Fibroblast of the conjunctiva (primary cell): ENCODE measurements at regions not wholly inside any gene's neighbourhood (a gene's known extent, or its start where the extent isn't known, plus 50 kb on each side); places are given as distances from the start of the nearest gene placed in this dataset.

Source experiments
- DNase-seq: peaks from one replicate; pipeline ENCODE4 v3.0.0-alpha.2; 2010; ENCODE audit warnings: low read depth

- no peak for DNase-seq
These were observed 692.3 kb downstream of the DSC3 start for GRCh38 chr18:30350263-30350662.

GRCh38 chr18:30343090-30343489 is 699.5 kb downstream of the DSC3 start:
- DNase-seq, result no peak

- no peak for DNase-seq
These were observed 699.9 kb downstream of the DSC3 start for GRCh38 chr18:30342675-30343074.

- DNase-seq, result no peak
These were observed 707.8 kb downstream of the DSC3 start for GRCh38 chr18:30334781-30335180.

- no peak for DNase-seq
These were observed 709.2 kb downstream of the DSC3 start for GRCh38 chr18:30333310-30333709.

GRCh38 chr18:30328839-30329238 is 713.7 kb downstream of the DSC3 start:
- DNase-seq, result no peak

- no peak for DNase-seq
These were observed 740.4 kb downstream of the DSC3 start for GRCh38 chr18:30302181-30302580.

- no peak for DNase-seq
These were observed 743.8 kb downstream of the DSC3 start for GRCh38 chr18:30298769-30299168.

- no peak for DNase-seq
These were observed 753.7 kb downstream of the DSC3 start for GRCh38 chr18:30288662-30289414.

- peak; percentile 8 for DNase-seq
These were observed 761.6 kb downstream of the DSC3 start for GRCh38 chr18:30280861-30281470.

GRCh38 chr18:30280186-30280585 is 762.4 kb downstream of the DSC3 start:
- no peak for DNase-seq

- no peak for DNase-seq
These were observed 764.9 kb downstream of the DSC3 start for GRCh38 chr18:30277676-30278075.

- DNase-seq, result no peak
These were observed 770.8 kb downstream of the DSC3 start for GRCh38 chr18:30271716-30272115.

- no peak for DNase-seq
These were observed 777.4 kb downstream of the DSC3 start for GRCh38 chr18:30265190-30265589.

GRCh38 chr18:30254331-30254730 is 788.2 kb downstream of the DSC3 start:
- no peak for DNase-seq

GRCh38 chr18:30248056-30248455 is 794.5 kb downstream of the DSC3 start:
- DNase-seq, result no peak

GRCh38 chr18:30245766-30246455 is 796.6 kb downstream of the DSC3 start:
- no peak for DNase-seq

GRCh38 chr18:30234755-30235154 is 807.8 kb downstream of the DSC3 start:
- no peak for DNase-seq

- DNase-seq, result no peak
These were observed 831.4 kb downstream of the DSC3 start for GRCh38 chr18:30211112-30211511.

- no peak for DNase-seq
These were observed 834.0 kb downstream of the DSC3 start for GRCh38 chr18:30208546-30208945.

- DNase-seq, result no peak
These were observed 850.3 kb downstream of the DSC3 start for GRCh38 chr18:30192216-30192615.

GRCh38 chr18:30186245-30186644 is 856.3 kb downstream of the DSC3 start:
- DNase-seq, result no peak

- DNase-seq, result no peak
These were observed 865.5 kb downstream of the DSC3 start for GRCh38 chr18:30177056-30177455.
